SK-N-SH (cell line): ENCODE measurements at regions not wholly inside any gene's neighbourhood (a gene's known extent, or its start where the extent isn't known, plus 50 kb on each side); places are given as distances from the start of the nearest gene placed in this dataset.
"Not testable (repeated sequence)": the region's sequence is repeated elsewhere in the genome, so short reads cannot be mapped to it uniquely, and the experiment has no call there.

Experiments used
- CTCF ChIP-seq: fragments of 200-600 bp; sonication (generic); IDR thresholded peaks from 2 replicates; pipeline ENCODE4 v1.6.1; 2017; ENCODE audit warnings: antibody characterized with exemption, mild to moderate bottlenecking, moderate library complexity
- ELF1 ChIP-seq: IDR thresholded peaks from 2 replicates; pipeline ENCODE4 v1.4.0; 2012
- IRF3 ChIP-seq: fragments of 150-350 bp; IDR thresholded peaks from 2 replicates; pipeline ENCODE4 v1.6.1; 2016; ENCODE audit warnings: mild to moderate bottlenecking, low read depth, low read length
- NRF1 ChIP-seq: IDR thresholded peaks from 2 replicates; pipeline ENCODE4 v1.6.1; 2012; ENCODE audit warnings: low read depth, mild to moderate bottlenecking, low read length

DNA sequence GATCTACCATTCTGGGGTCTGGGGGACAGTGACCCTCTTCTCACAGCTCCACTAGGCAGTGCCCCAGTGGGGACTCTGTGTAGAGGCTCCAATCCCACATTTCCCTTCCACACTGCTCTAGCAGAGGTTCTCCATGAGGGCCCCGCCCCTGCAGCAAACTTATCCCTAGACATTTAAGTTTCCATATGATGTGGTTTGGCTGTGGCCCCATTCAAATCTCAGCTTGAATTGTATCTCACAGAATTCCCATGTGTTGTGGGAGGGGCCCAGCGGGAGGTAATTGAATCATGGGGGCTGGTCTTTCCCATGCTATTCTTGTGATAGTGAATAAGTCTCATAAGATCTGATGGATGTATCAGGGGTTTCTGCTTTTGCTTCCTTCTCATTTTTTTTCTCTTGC lies 241.3 kb downstream of the DPY19L2 start:
- not testable (repeated sequence) for TF ChIP-seq CTCF, ELF1, NRF1, IRF3
